ENCODE measurements at regions not wholly inside any gene's neighbourhood (a gene's known extent, or its start where the extent isn't known, plus 50 kb on each side); places are given as distances from the start of the nearest gene placed in this dataset.

DNA sequence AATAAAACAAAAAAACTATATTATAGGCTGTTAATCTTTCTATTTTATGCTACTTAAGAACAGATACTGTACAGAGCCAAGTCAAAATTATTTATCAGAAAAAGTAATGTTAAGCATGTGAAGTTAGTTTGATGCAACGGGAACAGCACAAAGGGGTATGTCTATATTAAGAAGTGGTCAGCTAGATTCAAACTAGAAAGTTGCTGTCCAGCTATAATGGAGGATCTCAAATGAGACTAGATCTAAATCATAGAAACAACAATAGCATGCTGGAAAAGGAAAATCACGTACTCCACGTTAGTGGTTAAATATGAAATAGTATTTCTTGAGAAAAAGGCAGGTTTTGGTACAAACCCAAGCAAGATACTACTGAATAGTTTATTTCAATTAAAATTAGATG is 1124.0 kb downstream of the GRIK2 start:
- H3K36me3 ChIP-seq (replicated peaks; ENCODE audit: low read depth, low read length): no peaks in the 10 kb centered on the region
- no peak overlapping the region for H3K9ac ChIP-seq (ENCODE audit: low read length)
- TF ChIP-seq, protein P1, sequence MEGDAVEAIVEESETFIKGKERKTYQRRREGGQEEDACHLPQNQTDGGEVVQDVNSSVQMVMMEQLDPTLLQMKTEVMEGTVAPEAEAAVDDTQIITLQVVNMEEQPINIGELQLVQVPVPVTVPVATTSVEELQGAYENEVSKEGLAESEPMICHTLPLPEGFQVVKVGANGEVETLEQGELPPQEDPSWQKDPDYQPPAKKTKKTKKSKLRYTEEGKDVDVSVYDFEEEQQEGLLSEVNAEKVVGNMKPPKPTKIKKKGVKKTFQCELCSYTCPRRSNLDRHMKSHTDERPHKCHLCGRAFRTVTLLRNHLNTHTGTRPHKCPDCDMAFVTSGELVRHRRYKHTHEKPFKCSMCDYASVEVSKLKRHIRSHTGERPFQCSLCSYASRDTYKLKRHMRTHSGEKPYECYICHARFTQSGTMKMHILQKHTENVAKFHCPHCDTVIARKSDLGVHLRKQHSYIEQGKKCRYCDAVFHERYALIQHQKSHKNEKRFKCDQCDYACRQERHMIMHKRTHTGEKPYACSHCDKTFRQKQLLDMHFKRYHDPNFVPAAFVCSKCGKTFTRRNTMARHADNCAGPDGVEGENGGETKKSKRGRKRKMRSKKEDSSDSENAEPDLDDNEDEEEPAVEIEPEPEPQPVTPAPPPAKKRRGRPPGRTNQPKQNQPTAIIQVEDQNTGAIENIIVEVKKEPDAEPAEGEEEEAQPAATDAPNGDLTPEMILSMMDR (IDR thresholded peaks at IDR 0.05; ENCODE audit: low read depth, low read length): no peak
- no peak for TF ChIP-seq EZH2phosphoT487 (IDR thresholded peaks at IDR 0.05; ENCODE audit: low read depth)
- H4K20me1 ChIP-seq (ENCODE audit: insufficient read depth, low read length): no peaks in the 10 kb centered on the region
- H3K27ac ChIP-seq (ENCODE audit: low read length): no peak overlapping the region
- no peak overlapping the region for H3K4me3 ChIP-seq (ENCODE audit: low read length)
- no peaks in the 10 kb centered on the region for H3K4me1 ChIP-seq (ENCODE audit: low read length)
- no peaks in the 10 kb centered on the region for H3K9me3 ChIP-seq (ENCODE audit: insufficient read depth, low read length)
- no peak overlapping the region for H3K4me2 ChIP-seq (ENCODE audit: low read length)
- no peaks in the 10 kb centered on the region for H3K79me2 ChIP-seq (ENCODE audit: low read length)
- no peak overlapping the region for H2AFZ ChIP-seq (ENCODE audit: low read depth, low read length)
- no peaks in the 10 kb centered on the region for H3K27me3 ChIP-seq (ENCODE audit: low read depth, low read length)

DNA sequence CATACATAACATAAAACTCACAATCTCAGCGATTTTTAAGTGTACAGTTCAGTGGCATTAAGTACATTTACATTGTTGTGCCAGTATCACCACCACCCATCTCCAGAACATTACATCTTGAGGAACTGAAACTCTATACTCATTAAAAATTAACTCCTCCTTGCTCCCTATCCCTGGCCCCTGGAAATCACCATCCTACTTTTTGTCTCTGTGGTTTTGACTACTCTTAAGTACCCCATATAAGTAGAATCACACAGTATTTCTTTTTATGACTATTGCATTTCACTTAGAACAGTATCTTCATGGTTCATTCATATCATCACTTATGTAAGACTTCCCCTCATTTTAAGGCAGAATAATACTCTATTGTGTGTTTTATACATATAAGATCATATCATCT is 1108.1 kb downstream of the GRIK2 start:
- no peaks in the 10 kb centered on the region for H3K36me3 ChIP-seq (replicated peaks; ENCODE audit: low read depth, low read length)
- H3K4me3 ChIP-seq (ENCODE audit: low read length): peak overlapping the region; percentile 29; the same call in 1 of the 2 replicates
- no peaks in the 10 kb centered on the region for H3K79me2 ChIP-seq (ENCODE audit: low read length)
- H3K27ac ChIP-seq (ENCODE audit: low read length): peak overlapping the region; percentile 72
- no peaks in the 10 kb centered on the region for H4K20me1 ChIP-seq (ENCODE audit: insufficient read depth, low read length)
- H3K9ac ChIP-seq (ENCODE audit: low read length): 0 out of 2 replicates have a peak overlapping the region, but pooled peaks have one; percentile 16
- no peaks in the 10 kb centered on the region for H3K9me3 ChIP-seq (ENCODE audit: insufficient read depth, low read length)
- TF ChIP-seq, protein P1 (IDR thresholded peaks at IDR 0.05; ENCODE audit: low read depth, low read length): no peak
- no peak for TF ChIP-seq EZH2phosphoT487 (IDR thresholded peaks at IDR 0.05; ENCODE audit: low read depth)
- H3K4me2 ChIP-seq (ENCODE audit: low read length): peak overlapping the region; percentile 34
- H3K4me1 ChIP-seq (ENCODE audit: low read length): peaks cover 28% of the 10 kb centered on the region
- H2AFZ ChIP-seq (ENCODE audit: low read depth, low read length): no peak overlapping the region
- no peaks in the 10 kb centered on the region for H3K27me3 ChIP-seq (ENCODE audit: low read depth, low read length)

DNA sequence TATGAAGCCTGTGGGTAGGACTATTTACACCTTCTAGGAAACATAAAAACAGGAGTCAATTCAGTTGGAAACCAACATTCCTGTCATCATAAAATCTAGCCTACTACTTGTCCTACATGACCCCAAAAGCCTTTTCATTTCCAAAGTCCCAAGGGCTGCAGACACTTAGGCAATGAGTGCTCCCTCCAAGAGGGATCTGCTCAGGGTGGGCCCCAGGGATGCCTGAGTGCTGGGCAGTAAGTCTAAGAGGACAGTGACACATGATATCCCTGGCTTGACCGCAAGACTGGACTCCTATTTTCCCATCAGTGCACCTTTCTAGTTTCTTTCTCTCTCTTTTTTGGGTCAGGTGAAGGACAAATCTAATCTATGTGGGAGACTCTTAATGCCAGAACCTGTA is 1101.3 kb downstream of the GRIK2 start:
- Histone ChIP-seq H4K20me1 (ENCODE audit: insufficient read depth, low read length) (no peaks in the 10 kb centered on the region), H3K4me1 (ENCODE audit: low read length) (peaks cover 17% of the 10 kb centered on the region), H3K4me3 (ENCODE audit: low read length) (no peak overlapping the region), H3K27ac (ENCODE audit: low read length) (no peak overlapping the region), H3K27me3 (ENCODE audit: low read depth, low read length) (no peaks in the 10 kb centered on the region), H3K4me2 (ENCODE audit: low read length) (no peak overlapping the region), H2AFZ (ENCODE audit: low read depth, low read length) (no peak overlapping the region), H3K79me2 (ENCODE audit: low read length) (no peaks in the 10 kb centered on the region), H3K9ac (ENCODE audit: low read length) (no peak overlapping the region), H3K36me3 (replicated peaks; ENCODE audit: low read depth, low read length) (no peaks in the 10 kb centered on the region), H3K9me3 (ENCODE audit: insufficient read depth, low read length) (no peaks in the 10 kb centered on the region)
- TF ChIP-seq EZH2phosphoT487 (IDR thresholded peaks at IDR 0.05; ENCODE audit: low read depth): no peak
- TF ChIP-seq, protein P1 (IDR thresholded peaks at IDR 0.05; ENCODE audit: low read depth, low read length): no peak

DNA sequence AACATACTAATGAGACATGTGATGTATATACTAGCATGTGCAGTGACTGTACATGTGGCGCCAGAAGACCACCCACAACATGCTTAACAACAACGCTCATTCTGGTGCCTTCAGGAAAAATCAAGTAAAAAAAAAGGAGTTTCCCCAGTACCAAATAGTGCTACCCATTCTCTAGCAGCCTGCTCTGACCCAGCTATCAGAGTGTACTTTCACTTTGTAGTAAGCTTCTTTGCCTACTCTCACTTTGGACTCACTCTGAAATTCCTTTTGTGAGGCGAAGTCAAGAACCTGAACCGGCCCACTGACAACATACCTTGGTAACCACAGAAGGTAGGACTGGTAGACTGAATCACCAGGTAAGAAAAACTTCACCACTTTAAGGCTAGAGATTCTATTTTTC is 1100.0 kb downstream of the GRIK2 start:
- Histone ChIP-seq H3K79me2 (ENCODE audit: low read length) (no peaks in the 10 kb centered on the region), H3K36me3 (replicated peaks; ENCODE audit: low read depth, low read length) (no peaks in the 10 kb centered on the region), H3K9me3 (ENCODE audit: insufficient read depth, low read length) (no peaks in the 10 kb centered on the region), H3K9ac (ENCODE audit: low read length) (no peak overlapping the region), H3K27ac (ENCODE audit: low read length) (no peak overlapping the region), H3K4me2 (ENCODE audit: low read length) (peak overlapping the region; percentile 17; the same call in 1 of the 2 replicates), H3K27me3 (ENCODE audit: low read depth, low read length) (no peaks in the 10 kb centered on the region), H4K20me1 (ENCODE audit: insufficient read depth, low read length) (no peaks in the 10 kb centered on the region), H2AFZ (ENCODE audit: low read depth, low read length) (no peak overlapping the region), H3K4me3 (ENCODE audit: low read length) (no peak overlapping the region), H3K4me1 (ENCODE audit: low read length) (peaks cover 22% of the 10 kb centered on the region)
- no peak for TF ChIP-seq EZH2phosphoT487 (IDR thresholded peaks at IDR 0.05; ENCODE audit: low read depth)
- TF ChIP-seq, protein P1 (IDR thresholded peaks at IDR 0.05; ENCODE audit: low read depth, low read length): no peak
